ENCODE measurements at regions not wholly inside any gene's neighbourhood (a gene's known extent, or its start where the extent isn't known, plus 50 kb on each side); places are given as distances from the start of the nearest gene placed in this dataset.

- Histone ChIP-seq H3K27me3 (replicated peaks; ENCODE audit: control insufficient read depth, insufficient read depth, low read length) (no peaks in the 10 kb centered on the region), H3K9me3 (no peaks in the 10 kb centered on the region), H3K4me3 (ENCODE audit: low read depth, low read length) (no peak overlapping the region), H3K4me1 (no peaks in the 10 kb centered on the region), H3K36me3 (ENCODE audit: control insufficient read depth, insufficient read depth, low read length) (no peaks in the 10 kb centered on the region)
- BruUV-seq (replicated peaks): no TSS peak
- Mint-ChIP-seq H3K36me3 (ENCODE audit: insufficient read depth, unreplicated experiment) (no peaks in the 10 kb centered on the region), H3K4me3 (ENCODE audit: unreplicated experiment) (no peak overlapping the region), H3K27me3 (ENCODE audit: insufficient read depth, unreplicated experiment) (no peaks in the 10 kb centered on the region), H3K4me1 (ENCODE audit: low read depth, unreplicated experiment) (no peaks in the 10 kb centered on the region), H3K9me3 (ENCODE audit: unreplicated experiment) (no peaks in the 10 kb centered on the region), H3K27ac (ENCODE audit: unreplicated experiment) (no peak overlapping the region)
- ChIA-PET CTCF (no interaction called here), POLR2A (no interaction called here)
- TF ChIP-seq CTCF (IDR thresholded peaks at IDR 0.05; ENCODE audit: insufficient read depth in 1 of 2, low read depth in 1 of 2, low read length in 1 of 2, severe bottlenecking in 1 of 2, unreplicated experiment in 1 of 2): no peak
- intact Hi-C loops (cut with micrococcal nuclease; ENCODE audit: unreplicated experiment): no loop called here
- no peak for DNase-seq
These were observed 309.5 kb upstream of the ANO5 start for GRCh38 chr11:21883354-21883753.

- H3K9me3 Mint-ChIP-seq (ENCODE audit: unreplicated experiment): no peaks in the 10 kb centered on the region
- H3K36me3 Mint-ChIP-seq (ENCODE audit: insufficient read depth, unreplicated experiment): no peaks in the 10 kb centered on the region
- H3K4me1 Mint-ChIP-seq (ENCODE audit: low read depth, unreplicated experiment): no peaks in the 10 kb centered on the region
- DNase-seq: no peak
- CTCF ChIA-PET: no interaction called here
- no peaks in the 10 kb centered on the region for H3K27me3 ChIP-seq (replicated peaks; ENCODE audit: control insufficient read depth, insufficient read depth, low read length)
- H3K27me3 Mint-ChIP-seq (ENCODE audit: insufficient read depth, unreplicated experiment): no peaks in the 10 kb centered on the region
- BruUV-seq (replicated peaks): no TSS peak
- POLR2A ChIA-PET: no interaction called here
- no peaks in the 10 kb centered on the region for H3K9me3 ChIP-seq
- intact Hi-C loops (cut with micrococcal nuclease; ENCODE audit: unreplicated experiment): no loop called here
- H3K27ac Mint-ChIP-seq (ENCODE audit: unreplicated experiment): no peak overlapping the region
- no peaks in the 10 kb centered on the region for H3K4me1 ChIP-seq
- H3K4me3 ChIP-seq (ENCODE audit: low read depth, low read length): no peak overlapping the region
- no peaks in the 10 kb centered on the region for H3K36me3 ChIP-seq (ENCODE audit: control insufficient read depth, insufficient read depth, low read length)
- TF ChIP-seq CTCF (IDR thresholded peaks at IDR 0.05; ENCODE audit: insufficient read depth in 1 of 2, low read depth in 1 of 2, low read length in 1 of 2, severe bottlenecking in 1 of 2, unreplicated experiment in 1 of 2): no peak
- H3K4me3 Mint-ChIP-seq (ENCODE audit: unreplicated experiment): no peak overlapping the region
These were observed 304.1 kb upstream of the ANO5 start for GRCh38 chr11:21888814-21889213.

- Histone ChIP-seq H3K9me3 (no peaks in the 10 kb centered on the region), H3K27me3 (replicated peaks; ENCODE audit: control insufficient read depth, insufficient read depth, low read length) (no peaks in the 10 kb centered on the region), H3K36me3 (ENCODE audit: control insufficient read depth, insufficient read depth, low read length) (no peaks in the 10 kb centered on the region), H3K4me3 (ENCODE audit: low read depth, low read length) (no peak overlapping the region), H3K4me1 (no peaks in the 10 kb centered on the region)
- no peaks in the 10 kb centered on the region for H3K27me3 Mint-ChIP-seq (ENCODE audit: insufficient read depth, unreplicated experiment)
- H3K36me3 Mint-ChIP-seq (ENCODE audit: insufficient read depth, unreplicated experiment): no peaks in the 10 kb centered on the region
- CTCF ChIA-PET: no interaction called here
- intact Hi-C loops (cut with micrococcal nuclease; ENCODE audit: unreplicated experiment): no loop called here
- H3K4me3 Mint-ChIP-seq (ENCODE audit: unreplicated experiment): no peak overlapping the region
- BruUV-seq (replicated peaks): no TSS peak
- TF ChIP-seq CTCF (IDR thresholded peaks at IDR 0.05; ENCODE audit: insufficient read depth in 1 of 2, low read depth in 1 of 2, low read length in 1 of 2, severe bottlenecking in 1 of 2, unreplicated experiment in 1 of 2): no peak
- H3K9me3 Mint-ChIP-seq (ENCODE audit: unreplicated experiment): no peaks in the 10 kb centered on the region
- no peak overlapping the region for H3K27ac Mint-ChIP-seq (ENCODE audit: unreplicated experiment)
- H3K4me1 Mint-ChIP-seq (ENCODE audit: low read depth, unreplicated experiment): no peaks in the 10 kb centered on the region
- no peak for DNase-seq
- POLR2A ChIA-PET: no interaction called here
These were observed 299.9 kb upstream of the ANO5 start for GRCh38 chr11:21892736-21893564.

All from Caco-2 (cell line).